Activated naive CD4-positive, alpha-beta T cell treated with anti-CD3 and anti-CD28 coated beads, Interleukin-2, amount 10 ng/mL, durations not matched to agents 7 days and 5 days (primary cell): ENCODE measurements at regions not wholly inside any gene's neighbourhood (a gene's known extent, or its start where the extent isn't known, plus 50 kb on each side); places are given as distances from the start of the nearest gene placed in this dataset.

ENCODE experiments used
- CTCF ChIA-PET: fragments of 350-600 bp; sonication (Branson Sonifier 250); formaldehyde crosslinking; loops from one replicate; lab custom pipeline; 2021; ENCODE audit warnings: antibody characterized with exemption; lab: Charles Lee
- DNase-seq: peaks from one replicate; pipeline ENCODE4 v3.0.0-alpha.2; 2020
- H3K27ac Mint-ChIP-seq: one replicate; pipeline ENCODE4 v1.8.0; 2021; ENCODE audit warnings: mild to moderate bottlenecking, moderate library complexity, mixed read lengths
- H3K27me3 Mint-ChIP-seq: one replicate; pipeline ENCODE4 v1.8.0; 2021; ENCODE audit warnings: mild to moderate bottlenecking, mixed read lengths
- H3K36me3 Mint-ChIP-seq: one replicate; pipeline ENCODE4 v1.8.0; 2021; ENCODE audit warnings: mixed read lengths
- H3K4me1 Mint-ChIP-seq: one replicate; pipeline ENCODE4 v1.8.0; 2021; ENCODE audit warnings: mixed read lengths
- H3K4me3 Mint-ChIP-seq: one replicate; pipeline ENCODE4 v1.8.0; 2021; ENCODE audit warnings: mild to moderate bottlenecking, moderate library complexity, mixed read lengths
- H3K9me3 Mint-ChIP-seq: one replicate; pipeline ENCODE4 v1.8.0; 2021; ENCODE audit warnings: mixed read lengths

DNA sequence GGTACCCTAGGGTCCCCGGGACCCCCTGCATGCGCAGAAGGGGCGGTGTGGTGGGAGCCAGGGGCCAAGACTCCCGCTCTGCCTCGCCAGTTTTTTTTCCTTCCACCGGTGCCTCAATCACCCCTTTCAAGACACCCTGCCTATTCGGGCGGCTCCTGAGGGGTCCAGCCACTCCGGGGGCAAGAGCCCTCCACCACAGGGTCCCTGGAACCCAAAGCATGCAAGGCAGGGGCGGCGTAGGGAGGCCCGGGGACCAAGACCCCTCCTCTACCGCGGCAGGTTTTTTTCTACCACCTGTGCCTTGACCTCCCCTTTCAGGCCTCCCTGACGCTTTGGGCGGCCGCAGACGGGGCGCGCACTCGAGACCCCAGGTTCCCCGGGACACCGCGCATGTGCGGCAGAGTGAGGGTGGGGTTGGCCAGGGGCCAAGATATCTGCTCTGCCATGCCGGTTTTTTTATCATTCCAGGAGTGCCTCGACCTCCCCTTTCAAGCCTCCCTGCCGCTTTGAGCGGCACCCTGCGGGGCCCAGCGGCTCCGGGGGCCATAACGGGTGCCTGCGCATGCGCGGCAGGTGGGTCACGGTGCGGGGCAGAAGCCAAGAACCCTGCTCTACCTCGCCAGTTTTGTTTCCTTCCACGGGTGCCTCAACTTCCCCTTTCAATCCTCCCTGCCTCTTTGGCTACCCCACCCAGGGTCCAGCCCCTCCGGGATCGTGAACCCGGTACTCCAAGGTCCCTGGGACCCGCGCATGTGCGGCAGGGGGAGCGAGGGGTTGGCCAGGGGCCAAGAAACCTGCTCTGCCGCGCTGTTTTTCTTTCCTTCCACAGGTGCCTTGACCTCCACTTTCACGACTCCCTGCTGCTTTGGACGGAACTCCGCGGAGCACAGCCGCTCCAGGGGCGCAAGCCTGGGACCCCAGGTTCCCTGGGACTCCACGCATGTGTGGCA lies 328.1 kb downstream of the ALG10 start:
- H3K27ac Mint-ChIP-seq: no peak overlapping the region
- H3K4me1 Mint-ChIP-seq: no peaks in the 10 kb centered on the region
- H3K27me3 Mint-ChIP-seq: peaks cover under 1% of the 10 kb centered on the region
- no peak overlapping the region for H3K4me3 Mint-ChIP-seq
- CTCF ChIA-PET: no interaction called here
- H3K36me3 Mint-ChIP-seq: no peaks in the 10 kb centered on the region
- peaks cover 12% of the 10 kb centered on the region for H3K9me3 Mint-ChIP-seq
- DNase-seq: no peak

GRCh38 chr12:34352098-34352497 lies 329.8 kb downstream of the ALG10 start:
- Mint-ChIP-seq H3K27ac (no peak overlapping the region), H3K9me3 (peaks cover 12% of the 10 kb centered on the region), H3K36me3 (no peaks in the 10 kb centered on the region), H3K4me3 (no peak overlapping the region), H3K4me1 (no peaks in the 10 kb centered on the region), H3K27me3 (peaks cover 3% of the 10 kb centered on the region)
- no peak for DNase-seq
- CTCF ChIA-PET: no interaction called here

DNA sequence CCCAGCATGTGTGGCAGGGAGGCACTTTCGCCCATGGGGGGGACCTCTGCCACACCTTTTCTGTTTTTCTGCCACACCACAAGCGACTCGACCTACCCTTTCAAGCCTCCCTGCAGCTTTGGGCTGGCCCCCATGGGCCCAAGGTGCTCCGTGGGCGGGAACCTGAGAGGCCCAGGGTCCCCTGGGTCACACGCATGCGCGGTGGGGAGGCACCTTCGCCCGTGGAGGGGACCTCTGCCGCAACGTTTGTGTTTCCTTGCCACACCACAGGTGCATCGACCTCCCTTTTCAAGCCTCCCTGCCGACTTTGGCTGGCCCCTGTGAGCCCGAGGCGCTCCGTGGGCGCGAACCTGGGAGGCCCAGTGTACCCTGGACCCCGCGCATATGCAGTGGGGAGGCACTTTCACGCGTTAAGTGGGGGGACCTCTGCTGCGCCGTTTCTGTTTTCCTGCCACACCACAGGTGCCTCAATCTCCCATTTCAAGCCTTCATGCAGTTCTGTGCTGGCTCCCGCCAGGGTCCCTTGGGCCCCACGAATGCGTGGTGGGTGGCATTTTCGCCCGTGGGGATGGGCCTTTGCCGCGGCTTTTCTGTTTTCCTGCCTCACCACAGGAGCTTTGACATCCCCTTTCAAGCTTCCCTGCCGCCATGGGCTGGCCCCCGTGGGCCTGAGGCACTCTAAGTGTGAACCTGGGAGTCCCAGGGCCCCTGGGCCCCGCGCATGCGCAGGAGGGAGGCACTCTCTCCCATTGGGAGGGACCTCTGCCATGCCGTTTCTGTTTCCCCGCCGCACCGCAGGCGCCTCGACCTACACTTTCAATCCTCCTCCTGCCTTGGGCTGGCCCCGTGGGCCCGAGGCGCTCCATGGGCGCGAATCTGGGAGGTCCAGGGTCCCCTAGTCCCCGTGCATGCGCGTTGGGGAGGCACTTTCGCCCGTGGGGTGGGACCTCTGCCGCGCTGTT lies 332.2 kb downstream of the ALG10 start:
- Mint-ChIP-seq H3K27ac (no peak overlapping the region), H3K4me3 (no peak overlapping the region), H3K36me3 (no peaks in the 10 kb centered on the region), H3K27me3 (peaks cover 3% of the 10 kb centered on the region), H3K4me1 (no peaks in the 10 kb centered on the region), H3K9me3 (peaks cover 10% of the 10 kb centered on the region)
- CTCF ChIA-PET: no interaction called here
- DNase-seq: no peak

DNA sequence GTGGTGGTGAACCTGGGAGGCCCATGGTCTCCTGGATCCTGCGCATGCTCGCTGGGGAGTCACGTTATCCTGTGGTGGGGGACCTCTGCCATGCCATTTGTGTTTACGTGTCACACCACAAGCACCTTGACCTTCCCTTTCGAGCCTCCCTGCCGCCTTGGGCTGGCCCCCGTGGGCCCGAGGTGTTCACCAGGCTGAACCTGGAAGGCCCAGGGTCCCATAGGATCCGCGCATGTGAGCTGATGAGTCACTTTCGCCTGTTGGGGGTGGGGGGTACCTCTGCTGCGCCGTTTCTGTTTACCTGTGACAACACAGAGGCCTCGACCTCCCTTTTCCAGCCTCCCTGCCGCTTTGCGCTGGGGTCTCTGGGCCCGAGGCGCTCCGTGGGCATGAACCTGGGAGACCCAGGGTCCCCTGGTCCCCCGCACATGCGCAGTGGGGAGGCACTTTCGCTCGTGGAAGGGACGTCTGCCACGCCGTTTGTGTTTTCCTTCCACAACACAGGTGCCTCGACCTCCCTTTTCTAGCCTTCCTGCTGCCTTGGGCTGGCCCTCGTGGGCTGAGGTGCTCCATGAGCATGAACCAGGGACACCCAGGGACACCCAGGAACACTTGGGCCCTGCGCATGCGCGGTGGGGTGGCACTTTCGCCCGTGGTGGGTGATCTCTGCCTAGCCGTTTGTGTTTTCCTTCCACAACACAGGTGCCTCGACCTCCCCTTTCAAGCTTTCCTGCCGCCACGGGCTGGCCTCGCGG lies 334.1 kb downstream of the ALG10 start:
- H3K9me3 Mint-ChIP-seq: peaks cover 7% of the 10 kb centered on the region

GRCh38 chr12:34357791-34358190 lies 335.5 kb downstream of the ALG10 start:
- Mint-ChIP-seq H3K27me3 (peaks cover 3% of the 10 kb centered on the region), H3K36me3 (no peaks in the 10 kb centered on the region), H3K9me3 (peaks cover 15% of the 10 kb centered on the region), H3K4me3 (no peak overlapping the region), H3K4me1 (no peaks in the 10 kb centered on the region), H3K27ac (no peak overlapping the region)
- CTCF ChIA-PET: no interaction called here
- no peak for DNase-seq

More for the DNA sequence above, 334.1 kb downstream of the ALG10 start:
- CTCF ChIA-PET: no interaction called here
- Mint-ChIP-seq H3K27ac (no peak overlapping the region), H3K27me3 (peaks cover 3% of the 10 kb centered on the region), H3K4me3 (no peak overlapping the region), H3K36me3 (no peaks in the 10 kb centered on the region), H3K4me1 (no peaks in the 10 kb centered on the region)
- no peak for DNase-seq

DNA sequence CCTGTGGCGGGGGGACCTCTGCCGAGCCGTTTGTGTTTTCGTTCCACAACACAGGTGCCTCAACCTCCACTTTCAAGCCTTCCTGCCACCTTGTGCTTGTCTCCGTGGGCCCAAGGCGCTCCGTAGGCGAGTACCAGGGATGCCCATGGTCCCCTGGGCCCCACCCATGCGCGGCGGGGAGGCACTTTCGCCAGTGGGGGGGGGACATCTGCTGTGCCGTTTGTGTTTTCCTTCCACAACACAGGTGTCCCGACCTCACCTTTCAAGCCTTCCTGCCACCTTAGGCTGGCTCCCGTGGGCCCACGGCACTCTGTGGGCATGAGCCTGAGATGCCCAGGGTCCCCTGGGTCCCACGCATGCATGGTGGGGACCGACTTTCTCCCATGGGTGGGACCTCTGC lies 335.9 kb downstream of the ALG10 start:
- H3K4me3 Mint-ChIP-seq: no peak overlapping the region
- CTCF ChIA-PET: no interaction called here
- H3K27me3 Mint-ChIP-seq: peaks cover 3% of the 10 kb centered on the region
- H3K36me3 Mint-ChIP-seq: no peaks in the 10 kb centered on the region
- H3K9me3 Mint-ChIP-seq: peaks cover 15% of the 10 kb centered on the region
- H3K4me1 Mint-ChIP-seq: no peaks in the 10 kb centered on the region
- DNase-seq: no peak
- H3K27ac Mint-ChIP-seq: no peak overlapping the region

DNA sequence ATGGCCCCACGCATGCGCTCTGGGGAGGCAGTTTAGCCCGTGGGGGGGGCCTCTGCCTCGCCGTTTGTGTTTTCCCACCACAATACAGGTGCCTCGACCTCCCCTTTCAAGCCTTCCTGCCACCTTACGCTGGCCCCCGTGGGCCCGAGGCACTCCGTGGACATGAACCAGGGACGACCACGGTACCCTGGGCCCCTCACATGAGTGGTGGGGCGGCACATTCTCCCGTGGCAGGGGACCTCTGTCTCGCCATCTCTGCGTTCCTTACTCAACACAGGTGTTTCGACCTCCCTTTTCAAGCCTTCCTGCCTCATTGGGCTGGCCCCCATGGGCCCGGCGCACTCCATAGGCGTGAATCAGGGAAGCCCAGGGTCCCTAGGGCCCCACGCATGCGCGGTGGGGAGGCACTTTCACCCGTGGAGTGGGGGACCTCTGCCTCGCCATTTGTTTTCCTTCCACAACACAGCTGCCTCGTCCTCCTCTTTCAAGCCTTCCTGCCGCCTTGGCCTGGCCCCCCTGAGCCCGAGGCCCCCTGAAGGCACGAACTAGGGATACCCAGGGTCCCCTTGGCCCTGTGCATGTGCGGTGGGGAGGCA lies 339.5 kb downstream of the ALG10 start:
- Mint-ChIP-seq H3K4me1 (no peaks in the 10 kb centered on the region), H3K36me3 (no peaks in the 10 kb centered on the region), H3K9me3 (peaks cover 37% of the 10 kb centered on the region), H3K27ac (no peak overlapping the region), H3K27me3 (no peaks in the 10 kb centered on the region), H3K4me3 (no peak overlapping the region)
- CTCF ChIA-PET: no interaction called here
- DNase-seq: no peak

DNA sequence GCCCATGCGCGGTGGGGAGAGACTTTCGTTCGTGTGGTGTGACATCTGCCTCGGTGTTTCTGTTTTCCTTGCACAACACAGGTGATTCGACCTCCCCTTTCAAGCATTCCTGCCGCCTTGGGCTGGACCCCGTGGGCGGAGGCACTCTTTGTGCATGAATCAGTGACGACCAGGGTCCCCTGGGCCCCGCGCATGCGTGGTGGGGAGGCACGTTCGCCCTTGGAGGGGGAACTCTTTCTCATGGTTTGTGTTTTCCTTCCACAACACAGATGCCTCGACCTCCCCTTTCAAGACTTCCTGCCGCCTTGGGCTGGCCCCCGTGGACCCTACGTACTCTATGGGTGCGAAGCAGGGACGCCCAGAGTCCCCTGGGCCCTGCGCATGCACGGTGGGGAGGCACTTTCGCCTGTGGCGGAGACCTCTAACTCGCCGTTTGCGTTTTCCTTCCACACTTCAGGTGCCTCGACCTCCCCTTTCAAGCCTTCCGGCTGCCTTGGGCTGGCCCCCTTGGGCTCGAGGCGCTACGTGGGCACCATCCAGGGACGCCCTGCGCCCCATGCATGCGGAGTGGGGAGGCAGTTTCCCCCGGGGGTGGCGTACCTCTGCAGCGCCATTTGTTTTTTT lies 340.9 kb downstream of the ALG10 start:
- H3K4me3 Mint-ChIP-seq: no peak overlapping the region
- no peak overlapping the region for H3K27ac Mint-ChIP-seq
- peaks cover 45% of the 10 kb centered on the region for H3K9me3 Mint-ChIP-seq
- H3K36me3 Mint-ChIP-seq: no peaks in the 10 kb centered on the region
- H3K4me1 Mint-ChIP-seq: no peaks in the 10 kb centered on the region
- no peak for DNase-seq
- H3K27me3 Mint-ChIP-seq: no peaks in the 10 kb centered on the region
- CTCF ChIA-PET: no interaction called here

DNA sequence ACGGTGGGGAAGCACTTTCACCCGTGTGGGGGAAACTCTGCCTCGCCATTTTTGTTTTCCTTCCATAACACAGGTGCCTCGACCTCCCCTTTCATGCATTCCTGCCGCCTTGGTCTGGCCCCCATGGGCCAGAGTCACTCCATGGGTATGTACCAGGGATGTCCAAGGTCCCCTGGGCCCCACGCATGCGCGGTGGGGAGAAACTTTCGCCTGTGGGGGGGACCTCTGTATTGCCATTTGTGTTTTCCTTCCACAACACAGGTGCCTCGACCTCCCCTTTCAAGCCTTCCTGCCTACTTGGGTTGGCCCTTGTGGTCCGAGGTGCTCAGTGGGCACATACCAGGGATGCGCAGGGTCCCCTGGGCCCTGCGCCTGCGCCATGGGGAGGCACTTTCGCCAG lies 345.8 kb downstream of the ALG10 start:
- no peaks in the 10 kb centered on the region for H3K27me3 Mint-ChIP-seq
- H3K9me3 Mint-ChIP-seq: peaks cover 54% of the 10 kb centered on the region
- H3K4me1 Mint-ChIP-seq: no peaks in the 10 kb centered on the region
- CTCF ChIA-PET: no interaction called here
- H3K4me3 Mint-ChIP-seq: no peak overlapping the region
- no peaks in the 10 kb centered on the region for H3K36me3 Mint-ChIP-seq
- DNase-seq: no peak
- no peak overlapping the region for H3K27ac Mint-ChIP-seq

GRCh38 chr12:34371050-34371449 lies 348.8 kb downstream of the ALG10 start:
- DNase-seq: no peak
- Mint-ChIP-seq H3K4me1 (no peaks in the 10 kb centered on the region), H3K9me3 (peaks cover 37% of the 10 kb centered on the region), H3K27ac (no peak overlapping the region), H3K27me3 (no peaks in the 10 kb centered on the region), H3K4me3 (no peak overlapping the region), H3K36me3 (no peaks in the 10 kb centered on the region)
- CTCF ChIA-PET: no interaction called here

- Mint-ChIP-seq H3K27me3 (no peaks in the 10 kb centered on the region), H3K9me3 (peaks cover 38% of the 10 kb centered on the region)
- CTCF ChIA-PET: no interaction called here
Measured at GRCh38 chr12:34372003-34372402, 349.7 kb downstream of the ALG10 start.

DNA sequence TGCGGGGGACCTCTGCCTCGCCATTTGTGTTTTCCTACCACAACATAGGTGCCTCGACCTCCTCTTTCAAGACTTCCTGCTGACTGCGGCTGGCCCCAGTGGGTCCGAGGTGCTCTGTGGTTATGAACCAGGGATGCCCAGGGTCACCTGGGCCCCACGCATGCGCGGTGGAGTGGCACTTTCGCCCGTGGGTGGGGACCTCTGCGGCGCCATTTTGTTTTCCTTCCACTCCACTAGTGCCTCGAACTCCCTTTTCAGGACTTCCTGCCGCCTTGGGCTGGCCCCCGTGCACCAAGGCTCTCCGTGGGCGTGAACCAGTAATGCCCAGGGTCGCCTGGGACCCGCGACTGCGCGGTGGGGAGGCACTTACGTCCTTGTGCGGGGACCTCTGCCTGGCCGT lies 351.6 kb downstream of the ALG10 start:
- H3K9me3 Mint-ChIP-seq: peaks cover 40% of the 10 kb centered on the region
- H3K27ac Mint-ChIP-seq: no peak overlapping the region

More at GRCh38 chr12:34372003-34372402, 349.7 kb downstream of the ALG10 start:
- Mint-ChIP-seq H3K27ac (no peak overlapping the region), H3K4me1 (no peaks in the 10 kb centered on the region), H3K36me3 (no peaks in the 10 kb centered on the region), H3K4me3 (no peak overlapping the region)
- no peak for DNase-seq

DNA sequence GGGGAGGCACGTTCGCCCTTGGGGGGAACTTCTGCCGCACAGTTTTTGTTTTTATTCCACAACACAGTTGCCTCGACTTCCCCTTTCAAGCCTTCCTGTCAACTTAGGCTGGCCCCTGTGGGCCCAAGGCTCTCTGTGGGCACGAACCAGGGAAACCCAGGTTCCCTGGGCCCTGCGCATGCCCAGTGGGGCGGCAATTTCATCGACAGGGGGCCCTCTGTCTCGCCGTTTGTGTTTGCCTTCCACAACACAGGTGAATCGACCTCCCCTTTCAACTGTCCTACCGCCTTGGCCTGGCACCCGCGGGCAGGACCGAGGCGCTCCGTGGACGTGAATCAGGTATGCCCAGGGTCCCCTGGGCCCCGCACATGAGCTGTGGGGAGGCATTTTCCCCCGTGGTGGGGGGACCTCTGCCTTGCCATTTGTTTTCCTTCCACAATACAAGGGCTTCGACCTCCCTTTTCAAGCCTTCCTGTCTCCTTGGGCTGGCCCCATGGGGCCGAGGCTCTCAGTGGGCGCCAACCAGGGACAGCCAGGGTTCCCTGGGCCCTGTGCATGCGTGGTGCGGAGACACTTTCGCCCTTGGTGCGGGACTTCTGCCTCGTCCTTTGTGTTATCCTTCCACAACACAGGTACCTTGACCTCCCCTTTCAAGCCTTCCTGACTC lies 354.0 kb downstream of the ALG10 start:
- Mint-ChIP-seq H3K4me1 (no peaks in the 10 kb centered on the region), H3K27ac (no peak overlapping the region), H3K4me3 (no peak overlapping the region), H3K27me3 (no peaks in the 10 kb centered on the region), H3K9me3 (peaks cover 46% of the 10 kb centered on the region), H3K36me3 (peaks cover 1% of the 10 kb centered on the region)
- CTCF ChIA-PET: no interaction called here
- DNase-seq: no peak

More for the DNA sequence above, 351.6 kb downstream of the ALG10 start:
- Mint-ChIP-seq H3K4me3 (no peak overlapping the region), H3K36me3 (no peaks in the 10 kb centered on the region), H3K27me3 (no peaks in the 10 kb centered on the region), H3K4me1 (no peaks in the 10 kb centered on the region)
- CTCF ChIA-PET: no interaction called here
- DNase-seq: no peak
